ENCODE measurements at regions not wholly inside any gene's neighbourhood (a gene's known extent, or its start where the extent isn't known, plus 50 kb on each side); places are given as distances from the start of the nearest gene placed in this dataset.
"Not testable (repeated sequence)": the region's sequence is repeated elsewhere in the genome, so short reads cannot be mapped to it uniquely, and the experiment has no call there.

GRCh38 chr12:58299371-58299770 is 358.0 kb downstream of the ATP23 start:
- no peak overlapping the region for H3K27ac Mint-ChIP-seq
- H3K36me3 Mint-ChIP-seq, result no peaks in the 10 kb centered on the region
- ATAC-seq (no peak), DNase-seq (ENCODE audit: low spot score in 2 of 2) (no peak)
- H3K9me3 Mint-ChIP-seq, result no peaks in the 10 kb centered on the region

DNA sequence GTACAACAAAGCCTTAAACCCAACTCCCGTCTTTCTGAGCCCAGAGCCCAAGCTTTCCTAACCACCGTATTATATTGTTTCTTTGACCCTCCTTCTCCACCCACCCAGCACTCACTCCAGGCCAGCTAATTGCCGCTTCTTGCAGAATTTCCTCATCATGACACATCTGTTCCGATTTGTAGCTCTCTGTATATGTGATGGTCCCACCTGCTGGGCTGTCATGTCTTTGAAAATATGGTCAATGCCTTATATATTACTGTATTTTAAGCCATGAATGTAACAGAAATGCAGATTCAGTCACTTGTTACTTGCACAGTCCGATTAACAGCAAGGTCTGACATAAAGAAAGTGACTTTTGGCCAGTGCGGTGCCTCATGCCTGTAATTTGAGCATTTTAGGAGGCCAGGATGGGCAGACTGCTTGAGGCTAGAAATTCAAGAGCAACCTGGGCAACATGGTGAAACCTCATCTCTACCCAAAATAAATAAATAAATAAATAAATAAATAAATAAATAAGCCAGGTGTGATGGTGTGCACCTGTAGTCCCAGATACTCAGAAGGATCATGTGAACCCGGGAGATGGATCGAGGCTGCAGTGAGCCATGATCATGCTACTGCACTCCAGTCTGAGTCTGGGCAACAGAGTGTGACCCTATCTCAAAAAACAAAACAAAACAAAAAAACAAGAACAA is 359.8 kb downstream of the ATP23 start:
- ATAC-seq (no peak), DNase-seq (ENCODE audit: low spot score in 2 of 2) (no peak)
- Mint-ChIP-seq H3K9me3 (no peaks in the 10 kb centered on the region), H3K36me3 (no peaks in the 10 kb centered on the region), H3K27ac (no peak overlapping the region)

DNA sequence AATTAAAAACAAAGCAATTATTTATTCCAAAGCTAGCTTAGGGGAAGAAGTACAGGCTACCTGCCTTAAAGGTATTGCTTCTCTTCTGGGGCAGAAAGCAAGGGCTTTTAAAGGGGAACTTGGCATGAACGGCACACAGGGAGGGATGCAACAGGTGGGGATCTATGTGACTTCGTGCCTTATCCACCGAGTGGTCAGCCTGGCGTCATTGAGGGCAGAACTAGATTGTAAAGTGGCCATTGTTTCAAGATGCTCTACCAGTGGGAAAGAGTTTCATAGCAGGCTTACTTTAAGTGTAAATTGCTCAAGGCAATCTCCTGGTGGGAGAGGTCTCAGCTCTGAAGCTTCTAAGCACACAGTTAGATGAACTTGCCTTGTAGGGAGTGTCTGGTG is 360.4 kb downstream of the ATP23 start:
- ATAC-seq (no peak), DNase-seq (ENCODE audit: low spot score in 2 of 2) (no peak)
- H3K9me3 Mint-ChIP-seq, result peaks cover 0 to 5% of the 10 kb centered on the region in 2 donors
- H3K27ac Mint-ChIP-seq, result no peak overlapping the region
- H3K36me3 Mint-ChIP-seq, result no peaks in the 10 kb centered on the region

DNA sequence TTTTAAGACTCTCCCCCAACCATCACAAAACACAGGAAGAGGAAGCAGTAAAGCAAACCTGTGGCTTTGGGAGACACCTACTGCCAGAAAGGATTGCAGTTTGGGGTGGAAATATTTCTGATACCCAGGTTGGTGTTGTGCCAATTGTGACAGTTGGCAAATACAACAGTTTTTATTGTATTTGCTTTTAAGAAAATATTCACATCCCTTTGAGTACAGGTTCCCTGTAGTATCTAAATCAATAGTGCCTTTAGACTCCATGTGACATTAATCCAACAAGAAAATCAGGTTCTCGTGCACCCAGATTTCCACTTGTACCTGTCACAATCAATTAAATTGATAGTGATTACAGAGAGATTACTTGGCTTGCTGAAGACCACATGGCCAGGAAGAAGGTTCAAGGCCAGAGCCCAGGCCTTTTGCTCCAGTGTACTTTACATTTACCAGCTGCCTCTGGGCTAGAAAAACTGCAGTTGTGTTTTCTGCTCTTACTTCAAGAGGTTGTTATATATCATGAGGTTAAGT is 361.2 kb downstream of the ATP23 start:
- no peak overlapping the region for H3K27ac Mint-ChIP-seq
- ATAC-seq (no peak), DNase-seq (ENCODE audit: low spot score in 2 of 2) (no peak)
- H3K36me3 Mint-ChIP-seq, result no peaks in the 10 kb centered on the region
- peaks cover under 1 to 6% of the 10 kb centered on the region in 2 donors for H3K9me3 Mint-ChIP-seq

DNA sequence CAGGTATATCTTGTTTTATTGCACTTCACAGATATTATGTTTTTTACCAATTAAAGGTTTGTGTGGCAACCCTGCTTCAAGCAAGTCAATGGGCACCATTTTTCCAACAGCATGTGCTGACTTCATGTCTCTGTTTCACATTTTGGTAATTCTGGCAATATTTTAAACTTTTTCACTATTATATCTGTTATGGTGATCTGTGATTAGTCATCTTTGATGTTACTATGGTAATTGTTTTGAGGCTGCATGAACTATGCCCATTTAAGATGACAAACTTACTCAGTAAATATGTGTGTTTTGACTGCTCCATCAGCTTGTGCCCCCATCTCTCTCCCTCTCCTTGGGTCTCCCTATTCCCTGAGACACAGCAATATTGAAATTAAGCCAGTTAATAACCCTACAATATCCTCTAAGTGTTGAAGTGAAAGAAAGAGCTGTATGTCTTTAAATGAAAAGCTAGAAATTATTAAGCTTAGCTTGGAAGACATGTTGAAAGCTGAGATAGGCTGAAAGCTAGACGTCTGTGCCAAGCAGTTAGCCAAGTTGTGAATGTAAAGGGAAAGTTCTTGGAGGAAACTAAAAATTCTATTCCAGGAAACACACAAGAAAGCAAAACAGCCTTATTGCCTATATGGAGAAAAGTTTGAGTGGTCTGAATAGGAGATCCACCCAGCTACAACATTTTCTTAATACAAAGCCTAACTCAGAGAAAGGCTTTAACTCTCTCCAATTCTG is 365.1 kb downstream of the ATP23 start:
- ATAC-seq, result no peak
- no peak for DNase-seq (ENCODE audit: low spot score in 2 of 2)
- no peak overlapping the region for H3K27ac Mint-ChIP-seq
- no peaks in the 10 kb centered on the region for H3K36me3 Mint-ChIP-seq
- peaks cover 4 to 6% of the 10 kb centered on the region in 2 donors for H3K9me3 Mint-ChIP-seq

DNA sequence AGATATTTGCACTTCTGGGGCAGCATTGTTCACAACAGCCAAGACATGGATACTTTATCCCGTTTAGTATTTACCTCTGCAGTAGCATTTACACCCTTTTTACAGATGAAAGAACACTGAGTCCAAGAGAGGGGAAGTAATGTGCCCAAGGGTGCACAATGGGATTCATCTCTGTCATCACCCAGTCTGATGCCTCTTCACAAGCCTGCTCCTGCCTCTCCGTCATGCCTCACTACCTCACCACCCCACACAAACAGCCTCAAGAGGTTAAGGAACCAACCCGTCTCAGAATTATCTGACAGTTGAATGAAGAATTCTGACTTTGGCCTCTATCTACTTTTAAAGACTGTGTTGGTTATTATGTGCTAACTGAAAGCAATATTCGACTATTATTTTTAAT is 368.4 kb downstream of the ATP23 start:
- H3K9me3 Mint-ChIP-seq, result peaks cover 4 to 6% of the 10 kb centered on the region in 2 donors

DNA sequence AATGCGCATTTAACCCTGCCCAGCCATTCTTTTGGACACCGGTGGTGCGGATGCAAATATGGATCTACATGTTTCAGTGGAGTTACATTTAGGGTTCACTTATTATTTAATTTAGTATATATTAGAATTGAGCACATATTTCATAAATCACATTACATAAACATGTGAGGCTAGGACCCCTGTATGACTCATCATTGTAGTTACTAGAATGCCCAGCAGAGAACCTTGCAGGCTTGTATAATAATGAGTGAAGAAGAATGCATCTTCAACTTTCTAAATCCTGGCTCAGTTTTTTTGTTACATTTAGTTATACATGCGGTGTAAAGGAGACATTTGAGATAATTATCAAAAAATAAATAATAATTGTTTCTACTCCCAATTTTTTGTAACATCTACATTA is 369.0 kb downstream of the ATP23 start:
- Mint-ChIP-seq H3K27ac (no peak overlapping the region), H3K36me3 (no peaks in the 10 kb centered on the region), H3K9me3 (peaks cover 4 to 6% of the 10 kb centered on the region in 2 donors)
- ATAC-seq (no peak), DNase-seq (ENCODE audit: low spot score in 2 of 2) (no peak)

More for the DNA sequence above, 368.4 kb downstream of the ATP23 start:
- H3K27ac Mint-ChIP-seq, result no peak overlapping the region
- ATAC-seq (no peak), DNase-seq (ENCODE audit: low spot score in 2 of 2) (no peak)
- no peaks in the 10 kb centered on the region for H3K36me3 Mint-ChIP-seq

GRCh38 chr12:58310809-58311622 is 369.6 kb downstream of the ATP23 start:
- DNase-seq (ENCODE audit: low spot score in 2 of 2) (no peak), ATAC-seq (no peak)
- H3K27ac Mint-ChIP-seq, result no peak overlapping the region

DNA sequence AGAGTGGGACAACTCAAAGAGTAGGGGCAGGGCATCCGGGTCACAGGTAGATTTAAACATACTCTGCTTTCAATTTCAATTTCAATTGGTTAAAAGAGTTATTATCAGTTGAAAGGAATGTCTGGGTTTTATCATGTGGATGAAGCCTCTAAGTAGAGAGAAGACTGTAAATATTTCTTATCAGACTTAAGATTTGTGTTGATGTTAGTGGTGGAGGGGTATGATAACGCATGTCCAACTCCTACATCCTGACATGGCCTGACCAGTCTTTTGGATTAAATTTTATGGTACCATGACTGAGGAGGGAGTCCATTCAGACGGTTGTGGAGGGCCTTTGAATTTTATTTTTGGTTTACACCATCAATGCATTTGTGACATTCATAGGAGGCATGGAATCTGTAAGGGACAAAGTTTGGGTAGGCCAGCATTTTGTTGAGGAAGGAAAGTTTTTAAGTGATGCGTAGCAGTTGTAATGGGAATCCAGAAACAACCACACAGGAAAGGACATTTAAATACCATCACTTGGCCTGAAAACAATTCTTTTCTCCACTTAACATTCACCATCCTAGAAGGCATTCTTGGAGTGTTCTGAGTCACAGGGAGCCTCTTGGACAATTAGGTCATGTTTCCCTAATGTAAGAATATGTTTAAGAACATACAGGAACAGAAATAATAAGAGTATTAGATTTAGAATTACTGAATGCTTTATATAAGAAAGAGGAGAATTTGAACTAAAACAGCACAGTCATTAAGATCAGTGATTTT is 371.9 kb downstream of the ATP23 start:
- ATAC-seq (no peak), DNase-seq (ENCODE audit: low spot score in 2 of 2) (no peak)
- Mint-ChIP-seq H3K9me3 (peaks cover 0 to 4% of the 10 kb centered on the region in 2 donors), H3K27ac (no peak overlapping the region), H3K36me3 (no peaks in the 10 kb centered on the region)

More at GRCh38 chr12:58310809-58311622, 369.6 kb downstream of the ATP23 start:
- H3K36me3 Mint-ChIP-seq, result no peaks in the 10 kb centered on the region
- H3K9me3 Mint-ChIP-seq, result peaks cover 4 to 6% of the 10 kb centered on the region in 2 donors

- Mint-ChIP-seq H3K9me3 (peaks cover 0 to 4% of the 10 kb centered on the region in 2 donors), H3K27ac (no peak overlapping the region), H3K36me3 (no peaks in the 10 kb centered on the region)
- DNase-seq (ENCODE audit: low spot score in 2 of 2) (no peak), ATAC-seq (no peak)
These were observed 373.2 kb downstream of the ATP23 start for GRCh38 chr12:58314610-58315009.

GRCh38 chr12:58316926-58317325 is 375.6 kb downstream of the ATP23 start:
- H3K36me3 Mint-ChIP-seq, result no peaks in the 10 kb centered on the region
- DNase-seq (ENCODE audit: low spot score in 2 of 2), result no peak
- ATAC-seq, result no peak
- no peak overlapping the region for H3K27ac Mint-ChIP-seq
- peaks cover 0 to 4% of the 10 kb centered on the region in 2 donors for H3K9me3 Mint-ChIP-seq

- ATAC-seq (no peak), DNase-seq (ENCODE audit: low spot score in 2 of 2) (no peak)
- peaks cover 0 to 4% of the 10 kb centered on the region in 2 donors for H3K9me3 Mint-ChIP-seq
- no peaks in the 10 kb centered on the region for H3K36me3 Mint-ChIP-seq
- H3K27ac Mint-ChIP-seq, result no peak overlapping the region
These were observed 380.0 kb downstream of the ATP23 start for GRCh38 chr12:58321414-58321813.

DNA sequence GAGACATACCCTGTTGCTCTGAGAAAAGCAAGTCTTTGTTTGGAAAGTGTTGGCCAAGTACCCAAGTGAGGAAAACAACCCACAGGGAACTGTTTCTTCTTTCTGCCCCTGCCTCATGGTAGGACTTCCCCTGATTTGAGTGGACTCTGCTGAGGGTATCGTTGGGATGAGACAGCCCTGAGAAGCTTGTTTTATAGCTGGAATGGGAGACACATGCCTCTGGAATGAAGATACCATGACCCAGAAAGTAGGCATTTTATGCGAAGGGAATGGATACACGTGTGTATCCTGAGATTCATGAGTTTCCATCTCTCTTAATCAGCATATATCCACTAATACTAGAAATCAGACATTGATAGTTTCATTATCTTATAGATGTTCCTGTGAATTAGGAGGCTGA is 382.3 kb downstream of the ATP23 start:
- no peaks in the 10 kb centered on the region for H3K9me3 Mint-ChIP-seq
- ATAC-seq, result no peak
- no peak overlapping the region for H3K27ac Mint-ChIP-seq
- no peaks in the 10 kb centered on the region for H3K36me3 Mint-ChIP-seq
- no peak for DNase-seq (ENCODE audit: low spot score in 2 of 2)

- DNase-seq (ENCODE audit: low spot score in 2 of 2) (no peak), ATAC-seq (no peak)
- Mint-ChIP-seq H3K27ac (no peak overlapping the region), H3K36me3 (no peaks in the 10 kb centered on the region), H3K9me3 (no peaks in the 10 kb centered on the region)
These were observed 384.2 kb downstream of the ATP23 start for GRCh38 chr12:58325561-58325960.

DNA sequence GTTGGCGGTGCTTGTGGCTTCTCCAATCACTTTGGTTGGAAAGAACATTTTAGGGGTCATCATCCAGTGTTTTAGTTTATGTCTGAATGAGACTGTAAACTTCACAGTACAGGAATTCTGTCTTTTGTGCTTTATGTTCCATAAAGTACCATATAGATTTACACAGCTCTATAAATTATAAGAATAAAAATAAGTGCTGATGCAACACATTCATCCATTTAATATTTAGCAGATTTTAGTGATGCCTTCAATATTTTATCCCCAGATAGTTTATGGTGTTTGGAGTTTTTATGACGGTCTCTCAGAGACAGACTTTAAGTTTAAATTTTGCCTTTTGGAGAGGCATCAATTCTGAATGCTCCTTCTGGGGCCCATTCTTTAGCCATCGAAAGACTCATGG is 385.2 kb downstream of the ATP23 start:
- H3K36me3 Mint-ChIP-seq, result no peaks in the 10 kb centered on the region
- DNase-seq (ENCODE audit: low spot score in 2 of 2), result no peak
- H3K27ac Mint-ChIP-seq, result no peak overlapping the region
- no peak for ATAC-seq
- no peaks in the 10 kb centered on the region for H3K9me3 Mint-ChIP-seq

DNA sequence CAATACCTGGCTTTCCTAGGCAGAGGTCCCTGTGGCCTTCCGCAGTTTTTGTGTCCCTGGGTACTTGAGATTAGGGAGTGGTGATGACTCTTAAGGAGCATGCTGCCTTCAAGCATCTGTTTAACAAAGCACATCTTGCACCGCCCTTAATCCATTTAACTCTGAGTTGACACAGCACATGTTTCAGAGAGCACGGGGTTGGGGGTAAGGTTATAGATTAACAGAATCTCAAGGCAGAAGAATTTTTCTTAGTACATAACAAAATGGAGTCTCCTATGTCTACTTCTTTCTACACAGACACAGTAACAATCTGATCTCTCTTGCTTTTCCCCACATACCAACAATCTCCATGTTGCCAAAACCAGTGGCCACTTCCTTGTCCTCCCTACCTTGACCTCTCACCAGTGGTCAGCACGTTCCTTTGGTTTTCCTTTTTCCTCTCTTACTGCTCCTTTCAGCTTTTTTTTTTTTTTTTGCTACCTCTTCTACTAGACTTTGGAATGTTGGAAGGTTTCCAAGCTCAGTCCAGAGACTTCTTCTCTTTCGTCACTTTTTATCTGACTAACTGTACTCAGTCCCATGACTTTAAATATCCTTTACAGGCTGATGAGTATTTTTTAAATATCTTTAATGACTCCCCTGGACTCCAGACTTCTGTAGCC is 395.3 kb downstream of the ATP23 start:
- not testable (repeated sequence) for H3K27ac Mint-ChIP-seq; DNase-seq (ENCODE audit: low spot score in 2 of 2); ATAC-seq; H3K36me3 Mint-ChIP-seq; H3K9me3 Mint-ChIP-seq

Measured in activated naive CD4-positive, alpha-beta T cell treated with anti-CD3 and anti-CD28 coated beads, Interleukin-2, amount 50 U/mL, for 72 hours (primary cell).